GM21786 (cell line): ENCODE measurements at regions not wholly inside any gene's neighbourhood (a gene's known extent, or its start where the extent isn't known, plus 50 kb on each side); places are given as distances from the start of the nearest gene placed in this dataset.

Experiments used
- ATAC-seq: cut with Tn5 transposase; IDR thresholded peaks from one replicate; pipeline ENCODE4 v1.9.1; 2021; ENCODE audit not compliant: unreplicated experiment

DNA sequence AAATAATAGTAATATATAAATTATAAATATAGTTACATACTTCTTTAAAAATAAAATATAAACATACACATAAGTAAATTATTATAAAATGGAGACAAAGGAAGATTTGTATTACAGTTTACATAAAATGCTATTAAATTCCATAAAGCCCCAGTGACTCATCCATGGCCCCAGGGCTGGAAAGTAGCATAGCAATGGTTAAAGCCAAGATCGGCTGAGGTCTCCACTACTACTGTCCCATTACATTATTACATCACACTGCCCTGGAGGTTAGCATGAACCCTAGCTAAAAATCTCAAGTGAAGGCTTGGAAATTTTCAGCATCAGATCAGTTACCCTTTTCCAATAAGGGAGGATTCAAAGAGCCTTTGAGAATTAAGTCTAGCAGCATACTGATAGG, 936.2 kb downstream of the DSC3 start:
- no peak for ATAC-seq

GRCh38 chr18:30103881-30104280, 938.7 kb downstream of the DSC3 start:
- ATAC-seq = no peak

DNA sequence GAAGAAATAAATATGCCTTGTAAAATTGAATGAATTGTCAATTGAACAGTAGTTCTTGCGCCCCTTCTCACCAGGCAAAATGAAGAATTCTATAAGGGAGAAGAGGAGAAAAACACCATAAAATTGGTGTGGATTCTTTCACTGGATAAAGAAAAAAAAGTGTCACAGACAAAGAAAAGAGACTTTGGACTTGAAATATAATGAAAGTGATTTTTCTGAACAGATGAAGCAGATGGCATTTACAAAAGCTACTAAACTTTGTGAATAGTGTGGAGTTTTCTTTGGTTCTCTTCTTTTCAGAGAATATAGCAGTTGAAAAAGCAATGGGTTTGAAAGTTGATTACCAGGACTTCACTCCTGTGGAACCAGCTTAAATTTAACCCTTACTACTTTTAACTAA, 945.7 kb downstream of the DSC3 start:
- ATAC-seq = no peak

GRCh38 chr18:30094556-30094955, 948.0 kb downstream of the DSC3 start:
- no peak for ATAC-seq

GRCh38 chr18:30093376-30093775, 949.2 kb downstream of the DSC3 start:
- no peak for ATAC-seq

GRCh38 chr18:30088238-30089015, 954.1 kb downstream of the DSC3 start:
- ATAC-seq = no peak

GRCh38 chr18:30086351-30086750, 956.2 kb downstream of the DSC3 start:
- no peak for ATAC-seq

- no peak for ATAC-seq
These were observed 961.4 kb downstream of the DSC3 start for GRCh38 chr18:30081122-30081521.

- ATAC-seq = no peak
These were observed 969.7 kb downstream of the DSC3 start for GRCh38 chr18:30072609-30073385.

- no peak for ATAC-seq
These were observed 976.3 kb downstream of the DSC3 start for GRCh38 chr18:30066288-30066687.

DNA sequence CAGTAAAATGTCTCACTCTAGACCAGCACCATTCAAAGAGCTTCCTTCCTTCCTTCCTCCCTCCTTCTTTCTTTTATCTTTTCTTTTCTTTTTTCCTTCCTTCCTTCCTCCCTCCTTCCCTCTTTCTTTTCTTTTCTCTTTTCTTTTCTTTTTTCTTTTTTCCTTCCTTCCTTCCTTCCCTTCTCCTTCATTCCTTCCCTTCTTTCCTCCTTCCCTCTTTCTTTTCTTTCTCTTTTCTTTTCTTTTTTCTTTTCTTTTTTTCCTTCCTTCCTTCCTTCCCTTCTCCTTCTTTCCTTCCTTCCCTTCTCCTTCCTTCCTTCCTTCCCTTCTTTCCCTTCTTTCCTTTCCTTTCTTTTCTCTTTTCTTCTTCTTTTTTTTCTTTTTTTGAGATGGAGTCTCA, 985.1 kb downstream of the DSC3 start:
- ATAC-seq = no peak

- no peak for ATAC-seq
These were observed 986.0 kb downstream of the DSC3 start for GRCh38 chr18:30056528-30056927.

DNA sequence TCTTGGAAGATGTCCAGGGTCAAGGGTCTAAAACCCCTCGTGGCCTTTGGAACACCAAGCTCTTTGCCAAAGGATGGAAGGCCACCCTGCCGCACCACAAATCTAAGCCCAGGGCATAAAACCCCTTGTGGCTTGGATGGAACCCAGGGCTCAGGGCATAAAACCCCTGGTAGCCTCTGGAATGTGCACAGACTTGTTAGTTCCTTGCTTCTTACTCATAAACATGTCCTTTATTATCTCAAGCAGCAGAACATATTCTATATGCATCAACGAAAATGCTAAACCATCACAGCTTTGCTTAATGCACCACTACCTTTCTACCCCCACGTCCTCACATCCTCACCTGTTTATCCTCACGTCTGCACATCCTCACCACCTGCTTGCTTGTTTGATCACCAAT, 998.0 kb downstream of the DSC3 start:
- ATAC-seq = no peak

DNA sequence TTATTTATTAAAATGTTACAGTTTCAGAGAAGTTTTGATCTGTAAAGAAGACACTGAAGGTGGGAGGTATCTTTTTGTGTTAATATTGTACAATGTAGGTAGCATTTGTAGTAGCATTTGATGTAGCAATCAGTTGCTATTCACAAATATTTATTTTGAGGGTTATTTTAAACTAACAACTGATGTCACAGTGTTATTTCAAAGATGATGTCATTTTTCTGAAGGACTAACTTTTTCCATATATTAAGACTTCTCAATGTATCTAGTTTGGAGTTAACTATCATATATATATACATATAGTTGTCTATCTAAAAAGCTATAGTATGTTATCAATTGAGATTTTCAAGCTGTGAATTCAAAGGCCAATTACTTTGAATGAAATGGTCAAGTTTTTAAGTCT, 1003.3 kb downstream of the DSC3 start:
- no peak for ATAC-seq

DNA sequence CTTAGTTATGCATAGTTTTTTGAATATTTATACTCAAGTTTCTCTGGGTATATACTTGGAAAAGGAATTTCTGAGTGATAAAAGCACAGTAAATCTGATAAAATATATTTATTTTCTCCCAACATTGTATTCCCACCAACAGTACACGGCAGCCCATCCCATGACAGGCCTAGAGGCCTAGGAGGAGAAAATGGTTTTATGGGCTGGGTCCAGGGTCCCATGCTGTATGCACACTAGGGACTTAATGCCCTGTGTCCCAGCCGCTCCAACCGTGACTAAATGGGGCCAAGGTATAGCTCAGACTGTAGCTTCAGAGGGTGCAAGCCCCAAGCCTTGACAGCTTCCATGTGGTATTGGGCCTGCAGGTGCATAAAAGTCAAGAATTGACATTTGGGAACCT, 1007.7 kb downstream of the DSC3 start:
- ATAC-seq = no peak

GRCh38 chr18:30016179-30016578, 1026.4 kb downstream of the DSC3 start:
- no peak for ATAC-seq

- ATAC-seq = no peak
These were observed 1037.6 kb downstream of the DSC3 start for GRCh38 chr18:30004965-30005364.

GRCh38 chr18:29982218-29982617, 1060.3 kb downstream of the DSC3 start:
- no peak for ATAC-seq

- no peak for ATAC-seq
These were observed 1062.7 kb downstream of the DSC3 start for GRCh38 chr18:29979881-29980280.

DNA sequence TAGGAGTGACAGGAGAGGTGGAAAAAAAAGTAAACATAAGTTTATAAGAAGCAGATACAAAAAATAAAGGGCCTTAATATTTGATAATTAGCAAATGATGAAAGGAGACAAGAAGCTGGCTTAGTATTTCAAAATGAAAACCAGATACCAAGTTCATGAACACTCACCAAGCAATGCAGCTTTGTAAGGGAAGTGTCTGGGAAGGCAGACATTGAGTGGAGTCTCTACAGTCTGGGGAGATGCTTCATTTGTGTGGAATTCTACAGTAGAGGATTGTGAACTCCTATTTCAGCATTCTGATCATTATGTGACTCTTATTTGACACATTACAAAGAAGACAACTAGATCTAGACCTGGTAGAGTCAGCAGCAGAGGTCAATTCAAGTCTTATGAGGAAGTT, 1072.7 kb downstream of the DSC3 start:
- no peak for ATAC-seq

GRCh38 chr18:29962579-29962978, 1080.0 kb downstream of the DSC3 start:
- no peak for ATAC-seq

GRCh38 chr18:29960539-29960938, 1082.0 kb downstream of the DSC3 start:
- ATAC-seq = no peak
